ENCODE measurements at regions not wholly inside any gene's neighbourhood (a gene's known extent, or its start where the extent isn't known, plus 50 kb on each side); places are given as distances from the start of the nearest gene placed in this dataset.

DNA sequence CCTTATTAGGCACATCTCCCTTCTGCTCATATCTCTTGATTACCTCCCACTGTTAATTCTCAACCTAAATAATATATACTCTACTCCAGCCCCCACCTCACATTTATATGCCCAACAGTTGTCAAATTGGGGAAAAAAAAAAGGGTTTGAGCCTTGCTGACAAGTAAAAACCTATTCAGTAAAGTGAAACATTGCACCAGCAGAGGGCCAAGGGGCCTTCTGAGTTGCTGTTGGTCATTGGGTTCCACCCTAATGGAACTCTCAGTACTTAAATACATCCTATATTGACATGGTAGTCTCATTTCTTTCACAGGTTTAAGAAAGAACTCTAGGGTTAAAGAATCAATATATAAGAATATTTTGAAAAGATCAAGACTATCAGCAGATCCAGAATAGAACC lies 362.2 kb downstream of the SMARCA1 start:
- Histone ChIP-seq H3K9ac (ENCODE audit: low read depth, low read length) (no peak overlapping the region), H3K9me3 (ENCODE audit: control insufficient read depth, insufficient read depth, low read length) (no peaks in the 10 kb centered on the region), H3K36me3 (ENCODE audit: control insufficient read depth, insufficient read depth, low read length) (no peaks in the 10 kb centered on the region)

DNA sequence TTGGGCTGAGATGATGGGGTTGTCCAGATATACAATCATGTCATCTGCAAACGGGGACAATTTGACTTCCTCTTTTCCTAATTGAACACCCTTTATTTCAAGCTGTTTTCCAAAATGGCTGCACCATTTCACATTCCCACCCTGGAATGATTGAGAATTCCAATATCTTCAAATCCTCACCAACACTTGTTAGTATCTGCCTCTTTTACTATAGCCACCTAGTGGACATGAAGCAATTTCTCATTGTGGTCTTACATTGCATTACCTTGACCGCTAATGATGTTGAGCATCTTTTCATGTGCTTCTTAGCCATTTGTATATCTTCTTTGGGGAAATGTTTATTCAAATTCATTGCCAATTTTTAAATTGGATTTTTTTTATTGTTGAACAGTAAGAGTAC lies 364.8 kb downstream of the SMARCA1 start:
- Histone ChIP-seq H3K9me3 (ENCODE audit: control insufficient read depth, insufficient read depth, low read length) (no peaks in the 10 kb centered on the region), H3K9ac (ENCODE audit: low read depth, low read length) (no peak overlapping the region), H3K27me3 (ENCODE audit: control insufficient read depth, insufficient read depth, low read length) (no peaks in the 10 kb centered on the region), H3K36me3 (ENCODE audit: control insufficient read depth, insufficient read depth, low read length) (no peaks in the 10 kb centered on the region), H3K4me1 (ENCODE audit: control insufficient read depth, insufficient read depth, low read length) (peaks cover 5% of the 10 kb centered on the region), H3K4me3 (ENCODE audit: low read depth, low read length) (no peak overlapping the region)

More for the DNA sequence above, 362.2 kb downstream of the SMARCA1 start:
- H3K4me3 ChIP-seq (ENCODE audit: low read depth, low read length), result no peak overlapping the region
- no peaks in the 10 kb centered on the region for H3K4me1 ChIP-seq (ENCODE audit: control insufficient read depth, insufficient read depth, low read length)
- H3K27me3 ChIP-seq (ENCODE audit: control insufficient read depth, insufficient read depth, low read length), result no peaks in the 10 kb centered on the region

DNA sequence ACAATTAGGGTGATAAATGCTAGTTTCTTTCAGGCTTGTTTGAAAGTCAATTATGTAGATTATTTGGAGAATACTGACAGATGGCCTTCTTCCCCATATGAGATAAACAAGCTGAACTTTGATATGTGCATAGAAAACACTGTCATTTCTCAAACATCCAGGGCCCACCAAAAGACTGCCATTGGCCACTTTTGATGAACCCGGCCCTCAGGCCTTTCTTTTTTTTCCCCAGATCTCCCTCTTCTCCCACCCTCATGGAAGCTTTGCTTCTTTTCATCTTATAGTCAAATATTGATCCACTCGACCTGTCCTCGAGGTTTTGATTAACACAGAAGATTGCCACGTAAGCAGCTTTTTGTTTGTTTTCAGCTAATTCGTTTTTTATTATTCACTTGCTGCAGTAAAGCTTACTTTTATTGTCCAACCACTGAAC lies 377.4 kb downstream of the SMARCA1 start:
- no peak overlapping the region for H3K9ac ChIP-seq (ENCODE audit: low read depth, low read length)
- no peak overlapping the region for H3K4me3 ChIP-seq (ENCODE audit: low read depth, low read length)
- H3K4me1 ChIP-seq (ENCODE audit: control insufficient read depth, insufficient read depth, low read length), result peaks cover 5% of the 10 kb centered on the region

DNA sequence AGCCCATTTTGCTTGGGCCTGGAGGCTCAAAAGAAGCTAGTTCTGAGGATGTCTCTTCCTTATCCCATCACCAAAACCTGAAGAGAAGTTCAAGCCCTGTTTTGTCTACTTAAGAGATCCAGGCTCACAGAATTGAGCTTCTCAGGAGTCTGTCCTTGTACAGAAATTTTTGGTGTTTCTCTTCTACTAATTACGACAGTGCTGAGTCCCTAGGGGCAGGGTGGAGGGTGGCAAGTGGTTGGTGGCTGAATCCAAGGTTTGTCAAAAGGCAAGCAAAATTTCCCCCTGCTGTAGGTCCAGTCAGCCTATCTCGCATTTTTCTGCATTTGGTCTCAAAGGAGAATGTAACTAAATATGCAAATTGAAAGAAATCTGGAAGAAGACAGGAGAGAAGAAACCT lies 377.9 kb downstream of the SMARCA1 start:
- H3K9me3 ChIP-seq (ENCODE audit: control insufficient read depth, insufficient read depth, low read length), result no peaks in the 10 kb centered on the region
- peaks cover 5% of the 10 kb centered on the region for H3K4me1 ChIP-seq (ENCODE audit: control insufficient read depth, insufficient read depth, low read length)
- H3K9ac ChIP-seq (ENCODE audit: low read depth, low read length), result no peak overlapping the region
- no peak overlapping the region for H3K4me3 ChIP-seq (ENCODE audit: low read depth, low read length)
- no peaks in the 10 kb centered on the region for H3K36me3 ChIP-seq (ENCODE audit: control insufficient read depth, insufficient read depth, low read length)
- H3K27me3 ChIP-seq (ENCODE audit: control insufficient read depth, insufficient read depth, low read length), result no peaks in the 10 kb centered on the region

More for the DNA sequence above, 377.4 kb downstream of the SMARCA1 start:
- Histone ChIP-seq H3K9me3 (ENCODE audit: control insufficient read depth, insufficient read depth, low read length) (no peaks in the 10 kb centered on the region), H3K36me3 (ENCODE audit: control insufficient read depth, insufficient read depth, low read length) (no peaks in the 10 kb centered on the region), H3K27me3 (ENCODE audit: control insufficient read depth, insufficient read depth, low read length) (no peaks in the 10 kb centered on the region)

DNA sequence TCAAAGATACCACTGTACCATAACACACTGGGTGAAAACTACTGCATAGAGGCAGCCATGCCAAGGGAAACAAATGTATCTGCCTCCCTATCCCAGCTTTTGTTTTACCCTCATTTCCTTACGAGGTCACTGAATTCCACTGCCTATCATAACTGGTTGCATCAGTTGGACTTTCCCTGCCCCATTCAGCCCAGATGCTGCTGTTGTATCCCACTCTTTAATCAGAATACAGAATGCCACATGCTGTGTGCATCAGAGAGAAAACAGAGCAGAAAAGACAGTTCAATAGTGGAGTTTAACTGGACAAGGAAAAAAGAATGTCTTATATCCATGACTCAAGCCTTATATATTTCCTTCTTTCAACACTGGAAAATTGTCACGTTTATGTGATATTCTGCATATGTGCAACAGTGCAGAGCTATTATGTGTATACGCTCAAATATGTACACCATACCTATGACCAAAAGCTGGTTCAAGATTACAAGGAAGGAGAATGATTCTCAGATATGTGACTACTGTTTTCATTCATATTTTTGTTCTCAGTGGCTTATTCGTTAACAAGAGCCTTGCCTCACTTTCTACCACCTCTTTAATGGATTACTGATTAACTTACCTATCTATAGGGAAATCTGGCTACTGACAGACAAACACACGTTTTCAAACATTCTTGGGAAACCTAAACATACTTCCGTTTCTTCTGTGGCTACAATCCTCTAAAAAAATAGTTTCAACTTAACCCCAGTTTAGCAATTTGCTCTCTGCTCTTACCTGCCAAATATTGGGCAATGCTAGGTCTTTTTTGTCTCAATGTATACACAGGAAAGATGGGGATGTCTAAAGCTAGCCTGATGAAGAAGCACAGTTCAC lies 378.9 kb downstream of the SMARCA1 start:
- H3K9ac ChIP-seq (ENCODE audit: low read depth, low read length), result no peak overlapping the region
- H3K4me3 ChIP-seq (ENCODE audit: low read depth, low read length), result no peak overlapping the region
- no peaks in the 10 kb centered on the region for H3K36me3 ChIP-seq (ENCODE audit: control insufficient read depth, insufficient read depth, low read length)
- no peaks in the 10 kb centered on the region for H3K27me3 ChIP-seq (ENCODE audit: control insufficient read depth, insufficient read depth, low read length)
- no peaks in the 10 kb centered on the region for H3K9me3 ChIP-seq (ENCODE audit: control insufficient read depth, insufficient read depth, low read length)
- H3K4me1 ChIP-seq (ENCODE audit: control insufficient read depth, insufficient read depth, low read length), result peaks cover 12% of the 10 kb centered on the region

DNA sequence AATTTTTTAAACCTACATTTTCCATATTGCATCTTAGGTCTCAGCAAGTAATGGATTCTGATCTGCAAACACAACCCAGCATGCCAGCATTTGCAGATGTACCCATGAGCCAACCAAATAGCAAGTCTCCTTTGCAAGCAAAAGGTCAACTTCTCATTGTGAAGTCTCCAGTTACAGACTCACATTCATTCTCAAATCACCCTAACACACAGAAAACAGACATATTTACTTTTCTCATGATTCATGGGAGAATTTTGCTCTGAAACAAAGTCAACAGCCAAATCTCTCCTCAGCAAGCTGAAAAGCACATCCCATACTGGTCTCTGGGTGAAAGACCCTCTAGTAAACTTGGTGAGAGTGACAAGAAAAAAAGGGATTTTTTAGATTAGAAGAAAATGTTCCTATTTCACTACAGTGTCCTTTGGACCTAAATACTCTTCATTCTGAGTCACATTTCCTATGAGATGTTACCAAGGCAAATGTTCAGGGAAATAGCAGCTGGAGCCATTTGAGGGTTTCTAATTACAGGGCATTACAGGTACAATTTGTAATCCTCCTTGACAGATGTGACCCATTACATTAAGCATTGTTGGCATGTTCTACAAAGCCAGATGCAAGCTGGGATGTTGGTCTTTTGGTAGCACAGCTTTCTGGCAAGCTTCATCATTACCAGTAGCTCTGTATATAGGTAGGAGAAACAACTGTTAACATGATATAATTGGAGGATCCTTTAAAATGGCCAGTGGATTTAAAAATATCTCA lies 383.3 kb downstream of the SMARCA1 start:
- Histone ChIP-seq H3K4me1 (ENCODE audit: control insufficient read depth, insufficient read depth, low read length) (peaks cover 10% of the 10 kb centered on the region), H3K36me3 (ENCODE audit: control insufficient read depth, insufficient read depth, low read length) (no peaks in the 10 kb centered on the region), H3K9me3 (ENCODE audit: control insufficient read depth, insufficient read depth, low read length) (no peaks in the 10 kb centered on the region)

DNA sequence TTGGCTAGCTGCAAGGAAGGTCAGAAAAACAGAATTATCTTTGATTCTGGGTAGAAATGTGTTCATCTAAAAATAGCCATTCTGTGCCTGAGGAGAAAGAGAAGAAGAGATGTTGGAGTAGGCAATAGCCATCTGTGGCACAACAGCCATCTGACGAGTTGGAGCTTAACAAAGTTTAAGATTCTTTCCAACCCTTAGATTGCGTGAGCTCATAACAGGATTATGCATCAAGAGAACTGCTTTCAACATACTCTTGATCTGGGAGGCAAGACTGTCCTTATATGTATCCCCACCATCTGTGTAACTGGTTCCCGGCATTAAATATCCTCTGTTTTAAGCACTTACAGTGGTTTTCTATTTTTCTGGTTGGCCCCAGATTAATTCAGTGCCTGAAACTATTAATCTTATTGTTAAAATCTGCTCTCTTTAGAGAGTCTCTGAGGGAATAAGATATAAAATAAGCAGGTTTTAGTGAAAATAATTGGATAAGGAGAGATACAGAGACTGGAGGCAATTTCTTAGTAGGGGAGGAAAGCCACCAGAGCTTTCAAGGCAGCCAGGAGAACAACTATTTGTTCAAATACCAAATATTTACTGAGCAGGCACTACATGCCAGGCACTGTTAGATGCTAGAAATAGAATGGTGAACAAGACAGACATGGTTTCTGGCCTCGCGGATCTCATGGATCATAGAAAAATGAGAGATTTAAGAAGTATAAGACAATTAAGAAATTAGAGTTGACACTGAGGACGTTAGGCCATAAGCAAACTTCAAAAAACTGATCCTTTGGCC lies 398.0 kb downstream of the SMARCA1 start:
- no peaks in the 10 kb centered on the region for H3K4me1 ChIP-seq (ENCODE audit: control insufficient read depth, insufficient read depth, low read length)
- H3K36me3 ChIP-seq (ENCODE audit: control insufficient read depth, insufficient read depth, low read length), result no peaks in the 10 kb centered on the region
- H3K4me3 ChIP-seq (ENCODE audit: low read depth, low read length), result no peak overlapping the region
- no peaks in the 10 kb centered on the region for H3K27me3 ChIP-seq (ENCODE audit: control insufficient read depth, insufficient read depth, low read length)
- H3K9me3 ChIP-seq (ENCODE audit: control insufficient read depth, insufficient read depth, low read length), result peaks cover 3% of the 10 kb centered on the region
- H3K9ac ChIP-seq (ENCODE audit: low read depth, low read length), result no peak overlapping the region

More for the DNA sequence above, 383.3 kb downstream of the SMARCA1 start:
- no peak overlapping the region for H3K9ac ChIP-seq (ENCODE audit: low read depth, low read length)
- no peak overlapping the region for H3K4me3 ChIP-seq (ENCODE audit: low read depth, low read length)
- H3K27me3 ChIP-seq (ENCODE audit: control insufficient read depth, insufficient read depth, low read length), result no peaks in the 10 kb centered on the region

DNA sequence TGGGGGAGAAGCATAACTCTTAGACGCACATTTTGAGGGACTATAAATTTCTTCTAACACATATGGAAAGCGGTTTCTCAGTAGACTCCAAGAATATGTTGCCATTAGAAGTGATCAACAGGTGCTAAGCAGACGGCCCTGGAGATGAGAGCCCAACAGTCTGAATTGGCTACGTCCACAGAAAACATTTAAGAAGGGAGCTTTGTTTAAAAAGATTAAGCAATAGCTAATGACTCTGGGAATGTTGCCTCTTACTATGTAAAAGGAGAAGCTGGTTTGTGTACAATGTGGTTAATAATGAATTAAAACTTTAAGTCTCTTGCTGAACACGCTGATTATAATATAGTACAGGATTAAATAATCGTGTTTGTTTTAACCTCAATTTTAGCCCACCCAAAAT lies 399.5 kb downstream of the SMARCA1 start:
- no peaks in the 10 kb centered on the region for H3K27me3 ChIP-seq (ENCODE audit: control insufficient read depth, insufficient read depth, low read length)
- H3K4me1 ChIP-seq (ENCODE audit: control insufficient read depth, insufficient read depth, low read length), result no peaks in the 10 kb centered on the region
- H3K36me3 ChIP-seq (ENCODE audit: control insufficient read depth, insufficient read depth, low read length), result no peaks in the 10 kb centered on the region
- no peak overlapping the region for H3K9ac ChIP-seq (ENCODE audit: low read depth, low read length)
- no peak overlapping the region for H3K4me3 ChIP-seq (ENCODE audit: low read depth, low read length)
- peaks cover 3% of the 10 kb centered on the region for H3K9me3 ChIP-seq (ENCODE audit: control insufficient read depth, insufficient read depth, low read length)

DNA sequence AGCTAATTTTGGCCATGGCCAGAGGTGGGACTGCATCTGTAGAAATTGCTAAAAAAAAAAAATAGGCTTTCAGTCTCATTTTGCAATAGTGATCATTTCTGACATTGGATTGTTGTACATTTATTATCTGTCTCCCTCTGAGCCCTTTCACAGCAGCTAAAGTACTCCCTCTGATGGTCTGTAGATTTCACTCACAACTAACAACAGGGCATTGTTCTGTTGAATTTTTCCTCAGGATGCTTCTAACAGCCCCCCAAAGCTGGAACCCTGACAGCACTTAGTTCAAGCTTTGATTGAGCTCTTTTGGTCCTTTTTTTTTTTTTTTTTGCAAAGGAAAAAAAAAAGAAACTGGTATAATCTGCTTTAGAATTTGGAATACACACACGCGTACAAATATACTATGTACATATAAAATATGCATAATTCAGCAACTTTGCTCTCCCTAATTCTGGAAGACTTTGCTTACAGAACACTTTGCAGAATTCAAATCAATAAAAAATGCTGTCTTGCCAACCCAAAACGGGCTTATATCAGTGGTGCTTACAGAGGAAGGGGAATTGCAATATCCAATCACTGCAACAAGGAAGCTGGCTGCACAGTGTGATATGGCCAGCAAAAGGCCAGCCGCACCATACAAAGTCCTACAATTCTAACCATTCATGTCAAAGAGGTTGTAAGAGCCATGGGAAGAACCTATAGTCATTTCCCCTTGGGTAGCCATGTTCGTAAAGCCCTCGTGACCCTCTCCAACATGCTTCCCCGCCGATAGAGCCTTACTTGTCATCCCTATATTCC lies 406.4 kb downstream of the SMARCA1 start:
- Histone ChIP-seq H3K9ac (ENCODE audit: low read depth, low read length) (no peak overlapping the region), H3K4me1 (ENCODE audit: control insufficient read depth, insufficient read depth, low read length) (no peaks in the 10 kb centered on the region), H3K9me3 (ENCODE audit: control insufficient read depth, insufficient read depth, low read length) (no peaks in the 10 kb centered on the region), H3K4me3 (ENCODE audit: low read depth, low read length) (no peak overlapping the region), H3K36me3 (ENCODE audit: control insufficient read depth, insufficient read depth, low read length) (no peaks in the 10 kb centered on the region), H3K27me3 (ENCODE audit: control insufficient read depth, insufficient read depth, low read length) (no peaks in the 10 kb centered on the region)

DNA sequence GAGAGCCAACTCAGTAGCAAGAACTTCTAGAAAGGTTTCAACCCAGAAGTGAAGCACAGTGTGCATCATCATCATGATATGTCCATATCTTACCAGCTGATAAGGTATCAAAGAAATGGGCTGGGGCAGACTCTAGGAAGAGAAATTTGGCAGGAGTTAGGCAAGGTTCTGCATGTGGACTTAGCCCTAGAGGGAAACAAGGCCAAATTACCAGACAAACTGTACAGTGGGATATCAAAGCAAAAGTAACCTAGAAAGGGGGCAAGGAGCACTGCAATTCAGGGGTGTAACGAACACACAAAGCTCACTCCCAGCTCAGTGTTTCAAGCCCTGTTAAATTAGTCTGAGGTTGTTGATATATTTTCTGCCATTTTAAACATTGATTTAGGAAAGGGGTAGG lies 407.4 kb downstream of the SMARCA1 start:
- Histone ChIP-seq H3K9me3 (ENCODE audit: control insufficient read depth, insufficient read depth, low read length) (no peaks in the 10 kb centered on the region), H3K9ac (ENCODE audit: low read depth, low read length) (no peak overlapping the region), H3K36me3 (ENCODE audit: control insufficient read depth, insufficient read depth, low read length) (no peaks in the 10 kb centered on the region), H3K4me1 (ENCODE audit: control insufficient read depth, insufficient read depth, low read length) (no peaks in the 10 kb centered on the region), H3K27me3 (ENCODE audit: control insufficient read depth, insufficient read depth, low read length) (no peaks in the 10 kb centered on the region), H3K4me3 (ENCODE audit: low read depth, low read length) (no peak overlapping the region)

DNA sequence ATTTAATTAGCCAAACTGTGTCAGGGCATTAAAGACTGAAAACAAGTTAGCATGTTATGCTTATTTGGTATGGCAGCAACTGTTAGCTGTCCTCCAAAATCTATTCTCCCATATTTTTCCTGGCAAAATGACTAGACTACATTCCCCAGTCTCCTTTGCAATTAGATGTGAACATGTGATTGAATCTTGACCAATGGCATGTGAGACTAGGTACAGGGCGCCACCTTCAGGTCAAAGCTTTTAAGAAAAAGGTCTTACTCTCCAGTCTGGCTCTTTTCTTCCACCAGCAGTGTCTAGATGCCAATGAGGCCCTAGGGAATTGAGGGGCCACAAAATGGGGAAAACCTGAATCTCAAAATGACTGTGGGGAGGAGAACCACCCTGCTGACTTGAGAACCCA lies 408.2 kb downstream of the SMARCA1 start:
- Histone ChIP-seq H3K4me1 (ENCODE audit: control insufficient read depth, insufficient read depth, low read length) (no peaks in the 10 kb centered on the region), H3K36me3 (ENCODE audit: control insufficient read depth, insufficient read depth, low read length) (no peaks in the 10 kb centered on the region), H3K9me3 (ENCODE audit: control insufficient read depth, insufficient read depth, low read length) (no peaks in the 10 kb centered on the region), H3K9ac (ENCODE audit: low read depth, low read length) (no peak overlapping the region), H3K4me3 (ENCODE audit: low read depth, low read length) (no peak overlapping the region), H3K27me3 (ENCODE audit: control insufficient read depth, insufficient read depth, low read length) (no peaks in the 10 kb centered on the region)

All from iPS-15b (cell line).